Endothelial cell of umbilical vein (primary cell): ENCODE measurements at regions not wholly inside any gene's neighbourhood (a gene's known extent, or its start where the extent isn't known, plus 50 kb on each side); places are given as distances from the start of the nearest gene placed in this dataset.
"Not testable (repeated sequence)": the region's sequence is repeated elsewhere in the genome, so short reads cannot be mapped to it uniquely, and the experiment has no call there.

ENCODE experiments used
- BruUV-seq: library from RNA; stranded (reverse); fragments of 400-500 nt; replicated peaks from 2 replicates; lab custom pipeline; 2021; lab: Mats Ljungman, UMichigan
- CTCF ChIA-PET: fragments of 300-600, 350-600 bp; sonication (Branson Sonifier 250); formaldehyde crosslinking; loops from one replicate; lab custom pipeline; 2021; ENCODE audit warnings: antibody characterized with exemption, inconsistent platforms; lab: Charles Lee
- POLR2A ChIA-PET: fragments of 300-600, 350-600 bp; sonication (Branson Sonifier 250); formaldehyde crosslinking; loops from one replicate; lab custom pipeline; 2021; ENCODE audit warnings: antibody characterized with exemption, inconsistent platforms; lab: Charles Lee
- DNase-seq: peaks from one replicate; pipeline ENCODE4 v3.0.0-alpha.2; 2011; ENCODE audit warnings: low read depth, low spot score
- FAIRE-seq: peaks from 2 replicates; lab custom pipeline; 2011; peaks lifted over from hg19 to GRCh38; lab: Jason Lieb, UNC
- H2AFZ ChIP-seq: 2 replicates; pipeline ENCODE4 v1.6.0; 2012; ENCODE audit warnings: low read depth, low read length, control low read depth, inconsistent platforms
- H3K27ac ChIP-seq: 2 replicates; pipeline ENCODE4 v1.5.1; 2011; ENCODE audit warnings: low read depth, mild to moderate bottlenecking, control low read depth, low read length, moderate library complexity; ENCODE audit not compliant: insufficient read depth
- H3K27me3 ChIP-seq, 2 experiments: 2 replicates each; pipeline versions ENCODE4 v1.6.0 to v1.6.1; 2011; ENCODE audit warnings: low read length in 2 of 2, mixed read lengths in 1 of 2; ENCODE audit not compliant: control insufficient read depth in 2 of 2, insufficient read depth in 2 of 2
- H3K36me3 ChIP-seq, 2 experiments: 2 replicates in 1 of 2; 3 replicates in 1 of 2; pipeline ENCODE4 v1.5.1; 2011; ENCODE audit warnings: low read length in 2 of 2, mild to moderate bottlenecking in 1 of 2, moderate library complexity in 1 of 2; ENCODE audit not compliant: control insufficient read depth in 2 of 2, insufficient read depth in 2 of 2; ENCODE audit errors: extremely low read depth in 1 of 2
- H3K4me1 ChIP-seq: 3 replicates; pipeline ENCODE4 v1.5.1; 2011; ENCODE audit warnings: mild to moderate bottlenecking, low read length; ENCODE audit not compliant: control insufficient read depth, insufficient read depth; ENCODE audit errors: extremely low read depth
- H3K4me2 ChIP-seq: 2 replicates; pipeline ENCODE4 v1.6.1; 2011; ENCODE audit warnings: low read length, control low read depth, mixed read lengths; ENCODE audit not compliant: insufficient read depth
- H3K4me3 ChIP-seq, 3 experiments: fragments of 200-600 bp in 1 of 3; sonication (generic), shearing (Covaris generic) in 1 of 3; replicated peaks in 1 of 3; 2 replicates each; pipeline ENCODE4 v1.5.1; 2011 to 2016; ENCODE audit warnings: control low read depth in 3 of 3, low read length in 3 of 3, mild to moderate bottlenecking in 2 of 3, inconsistent platforms in 1 of 3, low read depth in 1 of 3, moderate library complexity in 1 of 3; ENCODE audit not compliant: insufficient read depth in 1 of 3
- H3K79me2 ChIP-seq: 2 replicates; pipeline ENCODE4 v1.6.0; 2012; ENCODE audit warnings: low read length, inconsistent platforms; ENCODE audit not compliant: control insufficient read depth, insufficient read depth
- H3K9ac ChIP-seq: replicated peaks from 2 replicates; pipeline ENCODE3; 2011; ENCODE audit warnings: low read length, control low read depth; ENCODE audit not compliant: insufficient read depth; ENCODE audit errors: extremely low read depth
- H3K9me1 ChIP-seq: replicated peaks from 3 replicates; pipeline ENCODE4 v1.6.0; 2011; ENCODE audit warnings: mild to moderate bottlenecking, low read length; ENCODE audit not compliant: control insufficient read depth, insufficient read depth; ENCODE audit errors: extremely low read depth
- H3K9me3 ChIP-seq: replicated peaks from 2 replicates; pipeline ENCODE4 v1.5.1; 2012; ENCODE audit warnings: low read length, inconsistent platforms; ENCODE audit not compliant: control insufficient read depth, insufficient read depth
- H4K20me1 ChIP-seq: replicated peaks from 2 replicates; pipeline ENCODE3; 2011; ENCODE audit warnings: mild to moderate bottlenecking, low read length; ENCODE audit not compliant: control insufficient read depth, insufficient read depth; ENCODE audit errors: extremely low read depth
- CTCF ChIP-seq, 2 donors: IDR thresholded peaks; 1 replicate in 1 of 2; 2 replicates in 1 of 2; pipeline ENCODE4 v1.5.1; 2011; ENCODE audit warnings: low read length in 2 of 2, mild to moderate bottlenecking in 2 of 2, moderate library complexity in 2 of 2, control low read depth in 1 of 2, inconsistent platforms in 1 of 2, low read depth in 1 of 2; ENCODE audit not compliant: insufficient read depth in 1 of 2; ENCODE audit errors: extremely low read depth in 1 of 2
- EZH2 ChIP-seq: IDR thresholded peaks from 2 replicates; pipeline ENCODE4 v1.6.1; 2012; ENCODE audit warnings: borderline replicate concordance, low read depth, mild to moderate bottlenecking, moderate library complexity, low read length, inconsistent platforms; ENCODE audit not compliant: severe bottlenecking
- FOS ChIP-seq: IDR thresholded peaks from 2 replicates; pipeline ENCODE4 v1.6.1; 2011; ENCODE audit warnings: mild to moderate bottlenecking, low read length, moderate library complexity, borderline replicate concordance; ENCODE audit not compliant: insufficient read depth
- GATA2 ChIP-seq: IDR thresholded peaks from 2 replicates; pipeline ENCODE4 v1.7.0; 2011; ENCODE audit warnings: low read depth, mild to moderate bottlenecking, moderate library complexity, mixed read lengths, low read length; ENCODE audit not compliant: insufficient read length, insufficient read depth
- JUN ChIP-seq: IDR thresholded peaks from 2 replicates; pipeline ENCODE4 v1.6.1; 2011; ENCODE audit warnings: borderline replicate concordance, low read depth; ENCODE audit not compliant: insufficient read length, insufficient read depth
- MAX ChIP-seq: IDR thresholded peaks from 2 replicates; pipeline ENCODE4 v1.6.1; 2011; ENCODE audit not compliant: insufficient read depth, insufficient read length
- MYC ChIP-seq: IDR thresholded peaks from one replicate; pipeline ENCODE4 v1.6.1; 2011; ENCODE audit warnings: mild to moderate bottlenecking, low read depth, low read length
- POLR2A ChIP-seq: IDR thresholded peaks from 2 replicates; pipeline ENCODE4 v1.6.1; 2012; ENCODE audit warnings: low read depth, mild to moderate bottlenecking, control low read depth, low read length
- POLR2AphosphoS5 ChIP-seq: IDR thresholded peaks from 2 replicates; pipeline ENCODE4 v1.6.1; 2012; ENCODE audit warnings: low read depth, mild to moderate bottlenecking, control low read depth, low read length, moderate library complexity; ENCODE audit not compliant: insufficient read depth
- dilution Hi-C: fragments of 300-500 bp; cut with MboI; formaldehyde crosslinking; loops from one replicate; pipeline ENCODE4 v1.15.0; 2019; ENCODE audit warnings: low sequenced_read_pairs; ENCODE audit not compliant: extremely low pct_ligation_motif_present
- intact Hi-C: fragments of 100-400 bp; cut with micrococcal nuclease; formaldehyde crosslinking; loops from one replicate; pipeline ENCODE4 v1.10.0; 2022

DNA sequence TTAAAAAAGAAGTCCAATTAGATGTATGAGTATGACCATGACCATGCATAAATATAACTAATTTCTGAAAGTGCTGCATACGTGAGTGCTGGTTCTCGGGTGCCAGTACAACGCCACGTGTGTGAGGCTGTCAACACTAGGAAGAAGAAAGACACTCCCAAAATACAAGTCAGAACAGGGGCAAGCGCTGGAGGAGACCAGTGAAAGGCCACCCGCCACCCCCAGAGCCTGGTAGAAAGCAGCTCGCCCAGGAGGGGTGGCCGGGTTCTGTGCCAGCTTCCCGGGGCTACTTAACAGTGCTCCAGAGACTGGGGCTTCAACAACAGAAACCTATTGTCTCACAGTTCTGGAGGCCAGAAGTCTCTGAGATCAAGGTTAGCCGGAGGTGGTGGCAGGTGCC is 147.6 kb downstream of the RTP5 start:
- no TSS peak for BruUV-seq
- ChIA-PET POLR2A (no interaction called here), CTCF (no interaction called here)
- Histone ChIP-seq H3K9ac (no peak overlapping the region), H4K20me1 (no peaks in the 10 kb centered on the region), H3K27me3 (no peaks in the 10 kb centered on the region), H3K9me3 (no peaks in the 10 kb centered on the region), H3K9me1 (no peaks in the 10 kb centered on the region), H3K79me2 (no peaks in the 10 kb centered on the region), H3K4me3 (no peak overlapping the region), H3K36me3 (no peaks in the 10 kb centered on the region), H3K4me2 (no peak overlapping the region), H3K4me1 (no peaks in the 10 kb centered on the region), H3K27ac (no peak overlapping the region), H2AFZ (no peak overlapping the region)
- dilution Hi-C loops, result no loop called here
- DNase-seq, result no peak
- FAIRE-seq, result no peak
- TF ChIP-seq EZH2 (no peak), JUN (no peak), CTCF (IDR thresholded peaks at IDR 0.05; ENCODE audit: extremely low read depth in 1 of 2, insufficient read depth in 1 of 2, low read depth in 1 of 2, low read length in 2 of 2) (no peak), POLR2AphosphoS5 (no peak), MAX (no peak), FOS (no peak), GATA2 (no peak), MYC (no peak), POLR2A (no peak)
- intact Hi-C loops, result no loop called here

DNA sequence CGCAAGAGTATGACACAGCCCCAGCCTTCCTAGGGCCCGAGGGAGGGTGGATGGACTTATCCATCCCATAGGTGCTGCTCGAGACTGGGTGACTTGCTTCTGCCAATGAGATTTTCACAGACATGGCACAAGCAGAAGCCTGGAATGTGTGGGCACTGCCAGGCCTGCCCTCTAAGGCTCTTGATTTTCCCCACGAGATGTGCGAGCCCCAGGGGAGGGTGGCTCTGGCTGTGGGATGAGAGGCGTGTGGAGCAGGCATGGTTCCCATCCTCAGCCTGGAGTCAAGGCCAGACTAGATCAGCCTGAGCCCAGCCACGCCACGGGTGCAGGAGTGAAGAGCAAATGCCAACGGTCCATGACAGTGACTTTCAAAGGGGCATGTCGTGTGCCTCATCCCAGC is 148.9 kb downstream of the RTP5 start:
- H3K9ac ChIP-seq, H3K79me2 ChIP-seq, FAIRE-seq, intact Hi-C loops, H3K9me3 ChIP-seq, H3K36me3 ChIP-seq, H4K20me1 ChIP-seq, DNase-seq, H3K27ac ChIP-seq, BruUV-seq, dilution Hi-C loops, H3K9me1 ChIP-seq, H3K4me3 ChIP-seq, CTCF ChIA-PET, H3K4me1 ChIP-seq, POLR2A ChIA-PET, H3K27me3 ChIP-seq, H3K4me2 ChIP-seq, H2AFZ ChIP-seq: not testable (repeated sequence)
